SK-N-SH treated with all-trans-retinoic acid at 6 μM for 48 hours (cell line): ENCODE measurements at regions not wholly inside any gene's neighbourhood (a gene's known extent, or its start where the extent isn't known, plus 50 kb on each side); places are given as distances from the start of the nearest gene placed in this dataset.

Experiments used
- ATAC-seq: fragments of 200-7000 bp; cut with Tn5 transposase; 3 replicates; pipeline ENCODE4 v1.9.1; 2020; ENCODE audit warnings: mild to moderate bottlenecking, moderate library complexity
- ARNTL ChIP-seq: fragments of 450-650 bp; formaldehyde crosslinking; IDR thresholded peaks from 2 replicates; pipeline ENCODE4 v1.5.0; 2020; ENCODE audit warnings: low read depth, mild to moderate bottlenecking, moderate library complexity, borderline replicate concordance
- BACH2 ChIP-seq: fragments of 250-450 bp; sonication (Bioruptor Pico); IDR thresholded peaks from 2 replicates; pipeline ENCODE4 v1.9.0; 2021; ENCODE audit warnings: mild to moderate bottlenecking, borderline replicate concordance
- CSDC2 ChIP-seq: fragments of 250-450 bp; sonication (Bioruptor Pico); IDR thresholded peaks from 2 replicates; pipeline ENCODE4 v1.5.0; 2020; ENCODE audit warnings: mild to moderate bottlenecking, moderate library complexity
- CSRNP3 ChIP-seq: fragments of 250-450 bp; sonication (Bioruptor Pico); IDR thresholded peaks from 2 replicates; pipeline ENCODE4 v1.5.1; 2021; ENCODE audit warnings: mild to moderate bottlenecking, moderate library complexity
- GLIS3 ChIP-seq: fragments of 250-450 bp; sonication (Bioruptor Pico); IDR thresholded peaks from 2 replicates; pipeline ENCODE4 v1.5.0; 2020; ENCODE audit warnings: mild to moderate bottlenecking, moderate library complexity
- ISL1 ChIP-seq: fragments of 250-450 bp; sonication (Bioruptor Pico); IDR thresholded peaks from 2 replicates; pipeline ENCODE4 v2.1.2; 2022; ENCODE audit warnings: mild to moderate bottlenecking, moderate library complexity
- PATZ1 ChIP-seq: fragments of 250-450 bp; sonication (Bioruptor Pico); IDR thresholded peaks from 2 replicates; pipeline ENCODE4 v1.8.0; 2020; ENCODE audit warnings: mild to moderate bottlenecking, moderate library complexity, borderline replicate concordance
- PPARA ChIP-seq: fragments of 250-450 bp; sonication (Bioruptor Pico); IDR thresholded peaks from 2 replicates; pipeline ENCODE4 v1.5.0; 2020; ENCODE audit warnings: mild to moderate bottlenecking, borderline replicate concordance
- RARB ChIP-seq: fragments of 250-450 bp; sonication (Bioruptor Pico); IDR thresholded peaks from 2 replicates; pipeline ENCODE4 v1.8.0; 2021; ENCODE audit warnings: mild to moderate bottlenecking, moderate library complexity
- TCF4 ChIP-seq: fragments of 250-450 bp; sonication (Bioruptor Pico); IDR thresholded peaks from 2 replicates; pipeline ENCODE4 v1.8.0; 2021; ENCODE audit warnings: mild to moderate bottlenecking, moderate library complexity, borderline replicate concordance
- TOX ChIP-seq: fragments of 250-450 bp; sonication (Bioruptor Pico); IDR thresholded peaks from 2 replicates; pipeline ENCODE4 v1.8.0; 2021; ENCODE audit warnings: mild to moderate bottlenecking, moderate library complexity, borderline replicate concordance
- ZC3H10 ChIP-seq: fragments of 250-450 bp; sonication (Bioruptor Pico); IDR thresholded peaks from 2 replicates; pipeline ENCODE4 v1.5.1; 2021; ENCODE audit warnings: mild to moderate bottlenecking, moderate library complexity
- ZFP3 ChIP-seq: fragments of 250-450 bp; sonication (Bioruptor Pico); IDR thresholded peaks from 2 replicates; pipeline ENCODE4 v1.5.0; 2020; ENCODE audit warnings: mild to moderate bottlenecking, moderate library complexity
- ZFP30 ChIP-seq: fragments of 450-650 bp; formaldehyde crosslinking; IDR thresholded peaks from 2 replicates; pipeline ENCODE4 v1.5.0; 2022; ENCODE audit warnings: mild to moderate bottlenecking, moderate library complexity
- ZNF565 ChIP-seq: fragments of 450-650 bp; formaldehyde crosslinking; conservative IDR thresholded peaks from 2 replicates; pipeline ENCODE4 v1.5.0; 2020; ENCODE audit warnings: low read depth, mild to moderate bottlenecking, moderate library complexity
- ZNF70 ChIP-seq: fragments of 450-650 bp; formaldehyde crosslinking; IDR thresholded peaks from 2 replicates; pipeline ENCODE4 v1.5.0; 2020; ENCODE audit warnings: mild to moderate bottlenecking, moderate library complexity
- ZNF8 ChIP-seq: fragments of 450-650 bp; formaldehyde crosslinking; IDR thresholded peaks from 2 replicates; pipeline ENCODE4 v1.5.0; 2020; ENCODE audit warnings: mild to moderate bottlenecking, moderate library complexity
- TF ChIP-seq, protein P1 (sequence below): fragments of 250-450 bp; sonication (Bioruptor Pico); IDR thresholded peaks from 2 replicates; pipeline ENCODE4 v1.5.1; 2020; ENCODE audit warnings: low read depth, mild to moderate bottlenecking, moderate library complexity
- TF ChIP-seq, protein P2 (sequence below): fragments of 250-450 bp; sonication (Bioruptor Pico); IDR thresholded peaks from 2 replicates; pipeline ENCODE4 v1.5.0; 2020; ENCODE audit warnings: mild to moderate bottlenecking, moderate library complexity
- TF ChIP-seq, protein P3 (sequence below): fragments of 250-450 bp; sonication (Bioruptor Pico); IDR thresholded peaks from 2 replicates; pipeline ENCODE4 v1.8.0; 2021; ENCODE audit warnings: low read depth, mild to moderate bottlenecking, moderate library complexity, borderline replicate concordance

DNA sequence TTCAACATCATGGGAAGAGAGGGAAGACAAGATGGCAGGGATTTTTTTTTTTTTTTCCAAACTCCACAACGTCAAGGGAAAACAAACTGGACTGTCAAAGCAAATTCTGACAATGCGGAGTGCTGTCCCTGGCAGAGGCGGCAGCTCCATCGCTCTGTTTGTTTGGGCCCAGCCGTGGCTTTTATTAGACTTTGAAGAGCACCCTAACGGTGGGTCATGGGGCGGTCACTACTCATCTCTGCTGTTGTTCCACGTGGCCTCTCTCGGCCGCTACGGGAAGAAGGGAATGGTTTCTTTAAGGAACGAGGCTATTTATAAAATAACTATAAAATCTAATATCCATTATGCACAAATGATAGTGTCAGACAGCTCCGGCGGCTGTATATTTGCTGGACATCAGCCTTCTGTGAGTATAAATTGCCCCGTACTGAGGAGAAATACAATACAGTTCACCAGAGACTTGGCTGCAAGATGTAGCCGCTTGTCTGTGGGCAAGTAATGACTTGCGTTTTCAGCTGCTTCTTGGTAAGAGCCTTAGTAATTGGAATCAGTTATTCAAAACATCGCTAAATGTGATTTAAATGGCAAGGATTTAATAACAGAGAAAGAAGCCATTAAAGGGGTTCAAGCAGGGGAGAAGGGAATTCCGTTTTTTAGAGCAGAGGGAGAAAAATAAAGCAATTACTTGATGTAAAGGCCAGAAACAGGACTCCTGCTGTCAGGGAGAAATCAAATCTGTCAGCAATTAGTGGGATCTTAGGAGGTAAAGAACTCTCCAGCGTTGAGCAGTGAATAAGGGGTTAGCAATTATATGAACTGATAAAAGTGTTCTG is 61.7 kb upstream of the RAB11FIP2 start (continued):
- no peak for TF ChIP-seq PATZ1
- TF ChIP-seq CSRNP3 (CRISPR knock-in tag) = no peak
- no peak for TF ChIP-seq ZFP30 (CRISPR knock-in tag)
- no peak for TF ChIP-seq TOX
- TF ChIP-seq GLIS3 (CRISPR knock-in tag) = no peak
- TF ChIP-seq TCF4 (CRISPR knock-in tag) = peak; percentile 60; the same call in 1 of the 2 replicates
- TF ChIP-seq ZNF565 (CRISPR knock-in tag) = no peak
- 0 out of 2 replicates have a peak, but pooled peaks have one; percentile 45 for TF ChIP-seq PPARA (CRISPR knock-in tag)
- TF ChIP-seq, all 23 proteins: peak for 5

DNA sequence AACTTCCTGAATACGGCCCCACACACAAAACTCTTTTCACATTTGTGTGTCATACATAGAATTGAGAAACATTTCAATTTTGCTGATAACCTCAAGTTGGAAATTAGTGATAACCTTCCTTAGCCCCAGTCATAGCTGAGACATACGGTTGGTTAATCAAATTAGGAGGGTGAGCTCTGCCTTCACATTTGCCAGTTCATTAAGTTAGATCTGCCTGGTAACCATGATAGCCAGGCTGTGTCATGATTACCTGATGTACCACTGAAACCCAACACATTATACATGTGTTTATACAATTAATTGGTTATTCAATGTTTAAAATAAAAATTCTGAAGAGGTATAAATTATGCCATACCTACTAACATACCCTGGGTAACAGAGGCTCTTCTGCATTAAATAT is 60.8 kb upstream of the RAB11FIP2 start:
- no peak for TF ChIP-seq GLIS3 (CRISPR knock-in tag)
- TF ChIP-seq, protein P1, sequence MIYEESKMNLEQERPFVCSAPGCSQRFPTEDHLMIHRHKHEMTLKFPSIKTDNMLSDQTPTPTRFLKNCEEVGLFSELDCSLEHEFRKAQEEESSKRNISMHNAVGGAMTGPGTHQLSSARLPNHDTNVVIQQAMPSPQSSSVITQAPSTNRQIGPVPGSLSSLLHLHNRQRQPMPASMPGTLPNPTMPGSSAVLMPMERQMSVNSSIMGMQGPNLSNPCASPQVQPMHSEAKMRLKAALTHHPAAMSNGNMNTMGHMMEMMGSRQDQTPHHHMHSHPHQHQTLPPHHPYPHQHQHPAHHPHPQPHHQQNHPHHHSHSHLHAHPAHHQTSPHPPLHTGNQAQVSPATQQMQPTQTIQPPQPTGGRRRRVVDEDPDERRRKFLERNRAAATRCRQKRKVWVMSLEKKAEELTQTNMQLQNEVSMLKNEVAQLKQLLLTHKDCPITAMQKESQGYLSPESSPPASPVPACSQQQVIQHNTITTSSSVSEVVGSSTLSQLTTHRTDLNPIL (CRISPR knock-in tag) = no peak
- TF ChIP-seq, protein P2, sequence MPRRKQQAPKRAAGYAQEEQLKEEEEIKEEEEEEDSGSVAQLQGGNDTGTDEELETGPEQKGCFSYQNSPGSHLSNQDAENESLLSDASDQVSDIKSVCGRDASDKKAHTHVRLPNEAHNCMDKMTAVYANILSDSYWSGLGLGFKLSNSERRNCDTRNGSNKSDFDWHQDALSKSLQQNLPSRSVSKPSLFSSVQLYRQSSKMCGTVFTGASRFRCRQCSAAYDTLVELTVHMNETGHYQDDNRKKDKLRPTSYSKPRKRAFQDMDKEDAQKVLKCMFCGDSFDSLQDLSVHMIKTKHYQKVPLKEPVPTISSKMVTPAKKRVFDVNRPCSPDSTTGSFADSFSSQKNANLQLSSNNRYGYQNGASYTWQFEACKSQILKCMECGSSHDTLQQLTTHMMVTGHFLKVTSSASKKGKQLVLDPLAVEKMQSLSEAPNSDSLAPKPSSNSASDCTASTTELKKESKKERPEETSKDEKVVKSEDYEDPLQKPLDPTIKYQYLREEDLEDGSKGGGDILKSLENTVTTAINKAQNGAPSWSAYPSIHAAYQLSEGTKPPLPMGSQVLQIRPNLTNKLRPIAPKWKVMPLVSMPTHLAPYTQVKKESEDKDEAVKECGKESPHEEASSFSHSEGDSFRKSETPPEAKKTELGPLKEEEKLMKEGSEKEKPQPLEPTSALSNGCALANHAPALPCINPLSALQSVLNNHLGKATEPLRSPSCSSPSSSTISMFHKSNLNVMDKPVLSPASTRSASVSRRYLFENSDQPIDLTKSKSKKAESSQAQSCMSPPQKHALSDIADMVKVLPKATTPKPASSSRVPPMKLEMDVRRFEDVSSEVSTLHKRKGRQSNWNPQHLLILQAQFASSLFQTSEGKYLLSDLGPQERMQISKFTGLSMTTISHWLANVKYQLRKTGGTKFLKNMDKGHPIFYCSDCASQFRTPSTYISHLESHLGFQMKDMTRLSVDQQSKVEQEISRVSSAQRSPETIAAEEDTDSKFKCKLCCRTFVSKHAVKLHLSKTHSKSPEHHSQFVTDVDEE (CRISPR knock-in tag) = no peak
- TF ChIP-seq PATZ1 = no peak
- TF ChIP-seq ZFP3 (CRISPR knock-in tag) = no peak
- TF ChIP-seq ZC3H10 (CRISPR knock-in tag) = no peak
- no peak for TF ChIP-seq ZNF70 (CRISPR knock-in tag)
- TF ChIP-seq BACH2 (CRISPR knock-in tag) = no peak
- TF ChIP-seq ISL1 (CRISPR knock-in tag) = no peak
- TF ChIP-seq ZFP30 (CRISPR knock-in tag) = no peak
- no peak for TF ChIP-seq RARB (CRISPR knock-in tag)
- TF ChIP-seq CSDC2 = no peak
- TF ChIP-seq, protein P3, sequence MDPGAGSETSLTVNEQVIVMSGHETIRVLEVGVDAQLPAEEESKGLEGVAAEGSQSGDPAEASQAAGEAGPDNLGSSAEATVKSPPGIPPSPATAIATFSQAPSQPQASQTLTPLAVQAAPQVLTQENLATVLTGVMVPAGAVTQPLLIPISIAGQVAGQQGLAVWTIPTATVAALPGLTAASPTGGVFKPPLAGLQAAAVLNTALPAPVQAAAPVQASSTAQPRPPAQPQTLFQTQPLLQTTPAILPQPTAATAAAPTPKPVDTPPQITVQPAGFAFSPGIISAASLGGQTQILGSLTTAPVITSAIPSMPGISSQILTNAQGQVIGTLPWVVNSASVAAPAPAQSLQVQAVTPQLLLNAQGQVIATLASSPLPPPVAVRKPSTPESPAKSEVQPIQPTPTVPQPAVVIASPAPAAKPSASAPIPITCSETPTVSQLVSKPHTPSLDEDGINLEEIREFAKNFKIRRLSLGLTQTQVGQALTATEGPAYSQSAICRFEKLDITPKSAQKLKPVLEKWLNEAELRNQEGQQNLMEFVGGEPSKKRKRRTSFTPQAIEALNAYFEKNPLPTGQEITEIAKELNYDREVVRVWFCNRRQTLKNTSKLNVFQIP (CRISPR knock-in tag) = no peak
- TF ChIP-seq ZNF8 (CRISPR knock-in tag) = no peak
- TF ChIP-seq ARNTL (CRISPR knock-in tag) = no peak
- TF ChIP-seq TCF4 (CRISPR knock-in tag) = no peak
- TF ChIP-seq CSRNP3 (CRISPR knock-in tag) = no peak
- no peak for ATAC-seq
